ENCODE measurements at regions not wholly inside any gene's neighbourhood (a gene's known extent, or its start where the extent isn't known, plus 50 kb on each side); places are given as distances from the start of the nearest gene placed in this dataset.

DNA sequence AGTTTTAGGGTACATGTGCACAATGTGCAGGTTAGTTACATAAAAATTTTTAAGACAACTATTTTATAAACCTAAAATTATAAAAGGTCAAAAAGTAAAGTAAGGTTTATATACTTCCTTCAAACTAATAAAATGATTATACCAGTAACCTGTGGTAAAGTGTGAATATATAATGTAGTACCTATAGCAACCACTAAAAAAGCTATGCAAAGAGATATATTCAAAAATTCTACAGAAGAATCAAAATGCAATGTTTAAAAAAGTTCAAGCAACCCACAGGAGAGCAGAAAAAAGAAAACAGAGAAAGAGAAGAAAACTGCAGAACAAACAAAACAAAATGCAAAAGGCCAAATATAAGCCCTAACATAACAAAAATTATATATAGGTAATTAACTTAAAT lies 379.5 kb upstream of the GALNTL6 start:
- H3K4me3 ChIP-seq (ENCODE audit: low read depth, low read length, poor library complexity, severe bottlenecking), result no peak overlapping the region
- no peaks in the 10 kb centered on the region for H3K27me3 ChIP-seq (ENCODE audit: insufficient read depth, low read length)
- no peaks in the 10 kb centered on the region for H3K36me3 ChIP-seq (ENCODE audit: insufficient read depth, low read length)
- H3K4me2 ChIP-seq (ENCODE audit: low read length), result no peak overlapping the region
- H3F3A ChIP-seq (ENCODE audit: insufficient read depth, low read length), result no peaks in the 10 kb centered on the region
- no peak for TF ChIP-seq EZH2 (IDR thresholded peaks at IDR 0.05; ENCODE audit: borderline replicate concordance, low read length)
- TF ChIP-seq, protein P1, sequence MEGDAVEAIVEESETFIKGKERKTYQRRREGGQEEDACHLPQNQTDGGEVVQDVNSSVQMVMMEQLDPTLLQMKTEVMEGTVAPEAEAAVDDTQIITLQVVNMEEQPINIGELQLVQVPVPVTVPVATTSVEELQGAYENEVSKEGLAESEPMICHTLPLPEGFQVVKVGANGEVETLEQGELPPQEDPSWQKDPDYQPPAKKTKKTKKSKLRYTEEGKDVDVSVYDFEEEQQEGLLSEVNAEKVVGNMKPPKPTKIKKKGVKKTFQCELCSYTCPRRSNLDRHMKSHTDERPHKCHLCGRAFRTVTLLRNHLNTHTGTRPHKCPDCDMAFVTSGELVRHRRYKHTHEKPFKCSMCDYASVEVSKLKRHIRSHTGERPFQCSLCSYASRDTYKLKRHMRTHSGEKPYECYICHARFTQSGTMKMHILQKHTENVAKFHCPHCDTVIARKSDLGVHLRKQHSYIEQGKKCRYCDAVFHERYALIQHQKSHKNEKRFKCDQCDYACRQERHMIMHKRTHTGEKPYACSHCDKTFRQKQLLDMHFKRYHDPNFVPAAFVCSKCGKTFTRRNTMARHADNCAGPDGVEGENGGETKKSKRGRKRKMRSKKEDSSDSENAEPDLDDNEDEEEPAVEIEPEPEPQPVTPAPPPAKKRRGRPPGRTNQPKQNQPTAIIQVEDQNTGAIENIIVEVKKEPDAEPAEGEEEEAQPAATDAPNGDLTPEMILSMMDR (IDR thresholded peaks at IDR 0.05; ENCODE audit: low read length), result no peak
- H2AFZ ChIP-seq (ENCODE audit: low read length), result no peak overlapping the region
- no peak overlapping the region for H3K9ac ChIP-seq (ENCODE audit: low read length)
- no peaks in the 10 kb centered on the region for H3K4me1 ChIP-seq (ENCODE audit: insufficient read depth, low read length, severe bottlenecking)
- H3K9me3 ChIP-seq (ENCODE audit: low read length), result no peaks in the 10 kb centered on the region
- H3K27ac ChIP-seq (ENCODE audit: low read depth, low read length, poor library complexity, severe bottlenecking), result no peak overlapping the region
- H4K20me1 ChIP-seq (ENCODE audit: insufficient read depth, low read length), result no peaks in the 10 kb centered on the region
- H3K79me2 ChIP-seq (ENCODE audit: insufficient read depth, low read length), result no peaks in the 10 kb centered on the region
- H3K9me2 ChIP-seq (ENCODE audit: low read depth, low read length), result no peaks in the 10 kb centered on the region

DNA sequence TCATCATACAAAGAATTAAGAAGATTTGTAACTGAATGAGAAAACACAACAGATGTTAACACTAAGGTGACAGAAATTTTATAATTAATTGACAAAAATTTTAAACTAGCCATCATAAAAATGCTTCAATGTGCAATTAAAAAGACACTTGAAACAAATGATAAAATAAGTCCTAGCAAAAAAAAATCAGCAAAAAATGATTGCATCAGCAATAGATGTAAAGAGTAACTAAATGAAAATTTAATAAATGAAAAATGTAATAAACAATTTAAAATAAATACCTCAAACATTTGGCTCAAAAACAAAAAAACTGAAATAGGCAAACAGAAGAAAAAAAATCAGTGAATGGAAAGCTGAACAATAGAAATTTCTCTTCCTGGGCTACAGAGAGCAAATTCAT lies 380.7 kb upstream of the GALNTL6 start:
- Histone ChIP-seq H3K4me3 (ENCODE audit: low read depth, low read length, poor library complexity, severe bottlenecking) (no peak overlapping the region), H3K27ac (ENCODE audit: low read depth, low read length, poor library complexity, severe bottlenecking) (no peak overlapping the region), H3F3A (ENCODE audit: insufficient read depth, low read length) (no peaks in the 10 kb centered on the region), H3K9me3 (ENCODE audit: low read length) (no peaks in the 10 kb centered on the region), H3K9ac (ENCODE audit: low read length) (no peak overlapping the region), H3K36me3 (ENCODE audit: insufficient read depth, low read length) (no peaks in the 10 kb centered on the region), H3K79me2 (ENCODE audit: insufficient read depth, low read length) (no peaks in the 10 kb centered on the region), H4K20me1 (ENCODE audit: insufficient read depth, low read length) (no peaks in the 10 kb centered on the region), H3K9me2 (ENCODE audit: low read depth, low read length) (no peaks in the 10 kb centered on the region), H3K27me3 (ENCODE audit: insufficient read depth, low read length) (no peaks in the 10 kb centered on the region), H2AFZ (ENCODE audit: low read length) (no peak overlapping the region), H3K4me2 (ENCODE audit: low read length) (no peak overlapping the region), H3K4me1 (ENCODE audit: insufficient read depth, low read length, severe bottlenecking) (no peaks in the 10 kb centered on the region)
- TF ChIP-seq EZH2 (IDR thresholded peaks at IDR 0.05; ENCODE audit: borderline replicate concordance, low read length), result no peak
- TF ChIP-seq, protein P1 (IDR thresholded peaks at IDR 0.05; ENCODE audit: low read length), result no peak

DNA sequence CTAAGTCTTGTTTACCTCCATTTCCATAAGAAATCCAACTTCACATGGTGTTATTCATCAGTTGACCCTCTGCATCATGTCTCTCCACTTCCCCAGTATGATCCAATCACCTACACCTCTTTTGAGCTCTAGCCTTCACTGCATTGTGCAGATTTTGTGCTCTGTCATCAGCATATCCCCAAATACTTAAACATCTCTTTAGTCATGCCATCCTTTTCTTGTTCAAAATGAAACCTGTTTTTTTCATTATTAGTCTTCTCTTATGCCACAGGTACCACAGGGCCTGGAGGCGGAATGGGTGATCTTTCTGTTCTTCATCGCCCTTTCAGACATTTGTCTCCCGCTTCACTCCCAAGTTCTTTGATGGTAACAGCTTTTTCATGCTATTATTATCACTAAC lies 382.7 kb upstream of the GALNTL6 start:
- H3K27me3 ChIP-seq (ENCODE audit: insufficient read depth, low read length), result no peaks in the 10 kb centered on the region
- no peak overlapping the region for H3K4me2 ChIP-seq (ENCODE audit: low read length)
- H3F3A ChIP-seq (ENCODE audit: insufficient read depth, low read length), result no peaks in the 10 kb centered on the region
- H3K9me3 ChIP-seq (ENCODE audit: low read length), result no peaks in the 10 kb centered on the region
- no peaks in the 10 kb centered on the region for H3K36me3 ChIP-seq (ENCODE audit: insufficient read depth, low read length)
- TF ChIP-seq, protein P1 (IDR thresholded peaks at IDR 0.05; ENCODE audit: low read length), result no peak
- no peak for TF ChIP-seq EZH2 (IDR thresholded peaks at IDR 0.05; ENCODE audit: borderline replicate concordance, low read length)
- H3K79me2 ChIP-seq (ENCODE audit: insufficient read depth, low read length), result no peaks in the 10 kb centered on the region
- H4K20me1 ChIP-seq (ENCODE audit: insufficient read depth, low read length), result no peaks in the 10 kb centered on the region
- no peaks in the 10 kb centered on the region for H3K9me2 ChIP-seq (ENCODE audit: low read depth, low read length)
- no peak overlapping the region for H3K4me3 ChIP-seq (ENCODE audit: low read depth, low read length, poor library complexity, severe bottlenecking)
- no peak overlapping the region for H3K9ac ChIP-seq (ENCODE audit: low read length)
- no peaks in the 10 kb centered on the region for H3K4me1 ChIP-seq (ENCODE audit: insufficient read depth, low read length, severe bottlenecking)
- H2AFZ ChIP-seq (ENCODE audit: low read length), result no peak overlapping the region
- H3K27ac ChIP-seq (ENCODE audit: low read depth, low read length, poor library complexity, severe bottlenecking), result no peak overlapping the region

Data from OCI-LY1 (cell line).